Tibial nerve (tissue), 4 donors: ENCODE measurements at regions not wholly inside any gene's neighbourhood (a gene's known extent, or its start where the extent isn't known, plus 50 kb on each side); places are given as distances from the start of the nearest gene placed in this dataset.
A peak's percentile ranks its signal among the peaks of the same experiment; 100 is the strongest.
"Not testable (repeated sequence)": the region's sequence is repeated elsewhere in the genome, so short reads cannot be mapped to it uniquely, and the experiment has no call there.

Source experiments
- DNase-seq, 2 donors: peaks; one replicate each; pipeline ENCODE4 v3.0.0-alpha.2; 2019; ENCODE audit warnings: low spot score in 2 of 2
- H3K27ac ChIP-seq, 4 donors: fragments of 200-600 bp; sonication (generic) in 3 of 4; one replicate each; pipeline ENCODE4 v1.5.1; 2017 to 2019; ENCODE audit warnings: mild to moderate bottlenecking in 1 of 4
- H3K27me3 ChIP-seq, 2 donors: fragments of 200-600 bp; sonication (generic) in 1 of 2; one replicate each; pipeline versions ENCODE4 v1.5.1 to v1.6.0; 2017 to 2019
- H3K36me3 ChIP-seq, 3 donors: fragments of 200-600 bp; sonication (generic); one replicate each; pipeline ENCODE4 v1.5.1; 2018 to 2019
- H3K4me1 ChIP-seq, 4 donors: fragments of 200-600 bp; sonication (generic) in 3 of 4; one replicate each; pipeline ENCODE4 v1.5.1; 2017 to 2019
- H3K4me3 ChIP-seq, 4 donors: fragments of 200-600 bp; sonication (generic) in 3 of 4; one replicate each; pipeline ENCODE4 v1.5.1; 2017 to 2019; ENCODE audit warnings: mild to moderate bottlenecking in 1 of 4, moderate library complexity in 1 of 4
- H3K9me3 ChIP-seq, 4 donors: fragments of 200-600 bp; sonication (generic) in 3 of 4; one replicate each; pipeline ENCODE4 v1.5.1; 2017 to 2019
- EP300 ChIP-seq, 2 donors: sonication (generic); formaldehyde crosslinking; IDR thresholded peaks; one replicate each; pipeline ENCODE4 v1.6.1; 2017; ENCODE audit warnings: antibody characterized with exemption in 2 of 2, mild to moderate bottlenecking in 1 of 2
- POLR2A ChIP-seq, 2 donors: fragments of 450-650 bp; IDR thresholded peaks; one replicate each; pipeline ENCODE4 v1.6.1; 2017; ENCODE audit warnings: antibody characterized with exemption in 2 of 2, mild to moderate bottlenecking in 2 of 2, moderate library complexity in 2 of 2
- WGBS, 2 donors: methylation state at CpG; one replicate each; pipeline ENCODE4 v1.1.5; 2018; 5-methylcytosine and 5-hydroxymethylcytosine counted together
- TF ChIP-seq, protein P1 (sequence below), 5 experiments: fragments of 200-600 bp in 3 of 5; fragments of 450-650 bp in 2 of 5; sonication (generic) in 3 of 5; IDR thresholded peaks; one replicate each; pipeline ENCODE4 v1.5.1; 2016 to 2019; ENCODE audit warnings: antibody characterized with exemption in 5 of 5, mild to moderate bottlenecking in 3 of 5, moderate library complexity in 2 of 5

DNA sequence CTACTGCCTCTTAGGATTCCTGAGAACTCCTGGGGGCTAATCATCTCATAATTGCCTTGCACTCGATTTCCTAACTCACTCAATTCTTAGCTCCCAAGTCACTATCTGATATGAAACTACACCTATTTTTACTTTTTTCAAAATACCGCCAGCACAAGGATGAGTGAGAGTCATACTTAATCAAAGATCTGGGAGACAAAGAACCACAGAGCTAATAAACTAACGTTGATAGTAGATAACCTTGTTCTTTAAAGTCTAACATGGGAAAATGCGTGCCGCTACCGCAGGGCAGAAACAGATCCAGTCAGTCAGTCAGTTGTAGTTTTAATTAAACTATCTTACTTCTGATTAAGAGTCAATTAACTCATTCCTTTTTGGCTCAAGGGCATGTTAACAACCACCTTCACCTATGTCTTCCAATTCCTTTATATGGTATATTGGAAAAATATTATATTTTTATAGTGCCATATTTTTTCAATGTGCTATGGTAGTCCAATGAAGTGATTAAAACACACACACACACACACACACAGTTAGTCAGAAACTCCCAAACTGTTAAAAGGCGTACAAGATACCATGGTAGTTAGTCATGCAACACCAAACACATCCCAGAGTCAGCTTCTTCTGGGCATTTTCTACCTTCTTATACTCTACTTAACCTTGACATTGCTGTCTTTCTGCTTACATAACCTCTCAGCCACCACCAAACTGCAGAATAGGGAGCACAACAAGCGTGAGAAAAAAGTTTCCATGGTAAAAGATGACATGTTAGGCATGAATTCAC, 114.0 kb downstream of the KLHL28 start:
- no peaks in the 10 kb centered on the region for H3K27me3 ChIP-seq
- peaks cover 0 to under 1% (median 0%) of the 10 kb centered on the region in 4 donors for H3K9me3 ChIP-seq
- H3K27ac ChIP-seq, result no peak overlapping the region
- no peaks in the 10 kb centered on the region for H3K4me1 ChIP-seq
- 85% methylated on average over 8 of the region's 8 CpGs for WGBS, 2 donors
- TF ChIP-seq POLR2A (IDR thresholded peaks at IDR 0.05) (no peak), EP300 (IDR thresholded peaks at IDR 0.05) (no peak)
- TF ChIP-seq, protein P1, sequence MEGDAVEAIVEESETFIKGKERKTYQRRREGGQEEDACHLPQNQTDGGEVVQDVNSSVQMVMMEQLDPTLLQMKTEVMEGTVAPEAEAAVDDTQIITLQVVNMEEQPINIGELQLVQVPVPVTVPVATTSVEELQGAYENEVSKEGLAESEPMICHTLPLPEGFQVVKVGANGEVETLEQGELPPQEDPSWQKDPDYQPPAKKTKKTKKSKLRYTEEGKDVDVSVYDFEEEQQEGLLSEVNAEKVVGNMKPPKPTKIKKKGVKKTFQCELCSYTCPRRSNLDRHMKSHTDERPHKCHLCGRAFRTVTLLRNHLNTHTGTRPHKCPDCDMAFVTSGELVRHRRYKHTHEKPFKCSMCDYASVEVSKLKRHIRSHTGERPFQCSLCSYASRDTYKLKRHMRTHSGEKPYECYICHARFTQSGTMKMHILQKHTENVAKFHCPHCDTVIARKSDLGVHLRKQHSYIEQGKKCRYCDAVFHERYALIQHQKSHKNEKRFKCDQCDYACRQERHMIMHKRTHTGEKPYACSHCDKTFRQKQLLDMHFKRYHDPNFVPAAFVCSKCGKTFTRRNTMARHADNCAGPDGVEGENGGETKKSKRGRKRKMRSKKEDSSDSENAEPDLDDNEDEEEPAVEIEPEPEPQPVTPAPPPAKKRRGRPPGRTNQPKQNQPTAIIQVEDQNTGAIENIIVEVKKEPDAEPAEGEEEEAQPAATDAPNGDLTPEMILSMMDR (IDR thresholded peaks at IDR 0.05), result no peak
- no peak for DNase-seq
- no peak overlapping the region for H3K4me3 ChIP-seq
- no peaks in the 10 kb centered on the region for H3K36me3 ChIP-seq

DNA sequence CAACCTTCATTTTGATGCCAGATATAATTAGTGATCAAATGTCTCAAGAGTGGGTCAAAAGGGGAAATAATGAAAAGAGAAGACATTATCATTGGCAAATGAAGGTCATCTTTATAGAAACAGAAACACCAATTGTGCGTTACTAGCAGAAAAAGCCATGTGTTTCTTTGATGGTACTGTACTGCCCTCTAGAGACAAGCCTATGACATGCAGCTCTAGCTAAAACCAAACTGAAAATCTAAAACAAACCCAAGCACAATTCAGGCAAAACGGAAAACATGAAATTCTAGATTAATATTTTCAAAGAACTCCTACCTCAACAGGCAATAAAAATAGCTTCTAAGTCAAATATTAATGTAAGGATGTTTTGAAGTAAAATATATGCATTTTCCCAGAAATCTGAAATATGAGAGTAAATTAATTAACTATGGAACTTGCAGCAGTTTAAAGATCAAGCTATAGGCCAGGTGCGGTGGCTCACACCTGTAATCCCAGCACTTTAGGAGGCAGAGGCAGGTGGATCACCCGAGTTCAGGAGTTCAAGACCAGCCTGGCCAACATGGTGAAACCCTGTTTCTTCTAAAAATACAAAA, 115.4 kb downstream of the KLHL28 start:
- no peaks in the 10 kb centered on the region for H3K4me1 ChIP-seq
- H3K4me3 ChIP-seq, result no peak overlapping the region
- no peaks in the 10 kb centered on the region for H3K36me3 ChIP-seq
- no peaks in the 10 kb centered on the region for H3K27me3 ChIP-seq
- H3K9me3 ChIP-seq, result no peaks in the 10 kb centered on the region
- no peak overlapping the region for H3K27ac ChIP-seq
- no peak for TF ChIP-seq EP300 (IDR thresholded peaks at IDR 0.05)
- TF ChIP-seq, protein P1 (IDR thresholded peaks at IDR 0.05), result peak; percentile 62 to 81 (median 75)
- WGBS, 2 donors, result 24 to 25% methylated on average over 4 of the region's 4 CpGs
- peak in 1 of 2 donors; percentile 8 for DNase-seq

DNA sequence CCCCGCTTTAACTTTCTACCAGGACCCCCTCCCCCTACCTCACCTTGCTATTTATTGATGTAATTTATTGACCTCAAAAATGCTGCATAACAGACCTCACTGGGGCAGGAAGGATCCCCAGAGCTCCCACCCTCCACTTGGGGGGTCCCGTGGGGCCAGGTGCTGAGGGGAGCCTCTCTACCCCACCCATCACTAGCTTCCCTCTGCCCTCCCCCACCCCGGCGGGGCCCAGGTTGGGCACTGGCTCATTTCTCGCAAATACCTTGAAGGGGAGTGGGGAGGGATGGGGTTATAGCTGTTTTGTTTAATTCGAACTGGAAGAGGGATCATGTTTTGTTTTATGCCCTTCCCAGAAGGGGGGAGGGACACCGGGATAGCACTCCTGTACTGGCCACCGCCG, 125.8 kb downstream of the KLHL28 start:
- H3K4me3 ChIP-seq, H3K36me3 ChIP-seq, H3K27me3 ChIP-seq, H3K27ac ChIP-seq, H3K4me1 ChIP-seq, DNase-seq, H3K9me3 ChIP-seq: not testable (repeated sequence)
- 95% methylated on average over 9 of the region's 9 CpGs for WGBS, 2 donors

DNA sequence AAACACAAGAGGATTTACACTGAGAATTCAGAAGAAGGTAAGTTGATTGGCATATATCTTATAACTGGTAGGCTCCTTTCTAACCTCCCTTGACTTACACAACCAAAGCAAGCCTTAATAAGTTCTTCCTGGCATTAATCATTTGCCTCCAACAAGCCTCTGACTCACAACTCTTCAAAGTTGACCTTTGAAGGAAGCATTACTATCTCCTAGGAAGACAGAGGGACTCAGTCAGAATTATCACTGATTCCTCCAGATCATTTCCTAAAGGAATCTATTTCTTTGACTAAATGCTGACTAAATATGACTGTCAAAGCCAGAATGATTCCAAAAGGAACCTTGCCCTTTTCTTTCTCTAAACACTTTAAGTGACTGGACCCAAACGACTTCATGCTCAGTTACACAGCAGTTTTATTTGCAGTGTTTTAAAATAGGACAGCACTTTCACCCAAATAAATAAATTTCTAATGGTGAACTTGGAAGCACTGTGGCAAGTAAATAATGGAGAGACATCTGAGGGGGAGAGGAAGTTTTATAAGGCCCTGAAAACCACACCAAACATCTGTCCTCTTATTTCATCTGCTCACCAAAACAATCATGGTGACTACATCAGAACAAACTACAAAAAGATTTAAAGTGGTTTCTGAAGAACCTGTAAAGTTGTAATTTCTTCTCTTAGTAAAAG, 128.2 kb downstream of the KLHL28 start:
- Histone ChIP-seq H3K4me1 (no peaks in the 10 kb centered on the region), H3K27me3 (no peaks in the 10 kb centered on the region), H3K9me3 (no peaks in the 10 kb centered on the region), H3K4me3 (no peak overlapping the region), H3K36me3 (no peaks in the 10 kb centered on the region), H3K27ac (no peak overlapping the region)
- no peak for DNase-seq
- 12 to 18% methylated on average over 1 of the region's 1 CpG for WGBS, 2 donors
- TF ChIP-seq EP300 (IDR thresholded peaks at IDR 0.05) (no peak), POLR2A (IDR thresholded peaks at IDR 0.05) (no peak)
- TF ChIP-seq, protein P1 (IDR thresholded peaks at IDR 0.05), result no peak

DNA sequence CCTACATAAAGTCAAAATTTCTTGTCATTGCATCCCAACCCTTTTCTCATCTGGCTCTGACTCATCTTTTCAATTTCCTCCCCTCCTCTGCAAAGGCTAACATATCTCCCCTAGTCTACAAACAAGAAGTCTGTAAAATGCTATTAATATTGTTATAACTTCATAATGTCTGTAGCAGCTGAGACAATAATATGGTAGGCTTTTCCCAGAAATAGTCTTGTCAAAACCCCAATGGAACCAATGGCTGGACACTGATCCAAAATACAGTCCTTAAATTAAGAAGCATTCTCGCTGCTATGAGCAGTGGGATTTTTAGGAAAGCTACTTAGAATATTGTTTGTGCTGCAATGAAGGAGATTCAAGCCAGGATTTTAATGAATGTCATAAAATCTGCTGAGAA, 131.4 kb downstream of the KLHL28 start:
- WGBS, 2 donors, result 52 to 63% methylated on average over 1 of the region's 1 CpG
- TF ChIP-seq, protein P1 (IDR thresholded peaks at IDR 0.05), result no peak
- TF ChIP-seq EP300 (IDR thresholded peaks at IDR 0.05) (no peak), POLR2A (IDR thresholded peaks at IDR 0.05) (no peak)
- Histone ChIP-seq H3K4me1 (no peaks in the 10 kb centered on the region), H3K4me3 (no peak overlapping the region), H3K27ac (no peak overlapping the region), H3K36me3 (no peaks in the 10 kb centered on the region), H3K9me3 (no peaks in the 10 kb centered on the region), H3K27me3 (no peaks in the 10 kb centered on the region)
- no peak for DNase-seq
